Right lung (tissue), 2 donors: ENCODE measurements at regions not wholly inside any gene's neighbourhood (a gene's known extent, or its start where the extent isn't known, plus 50 kb on each side); places are given as distances from the start of the nearest gene placed in this dataset.
"Not testable (repeated sequence)": the region's sequence is repeated elsewhere in the genome, so short reads cannot be mapped to it uniquely, and the experiment has no call there.

ENCODE experiments used
- DNase-seq, 2 donors: peaks; one replicate each; pipeline ENCODE4 v3.0.0-alpha.2; 2013

DNA sequence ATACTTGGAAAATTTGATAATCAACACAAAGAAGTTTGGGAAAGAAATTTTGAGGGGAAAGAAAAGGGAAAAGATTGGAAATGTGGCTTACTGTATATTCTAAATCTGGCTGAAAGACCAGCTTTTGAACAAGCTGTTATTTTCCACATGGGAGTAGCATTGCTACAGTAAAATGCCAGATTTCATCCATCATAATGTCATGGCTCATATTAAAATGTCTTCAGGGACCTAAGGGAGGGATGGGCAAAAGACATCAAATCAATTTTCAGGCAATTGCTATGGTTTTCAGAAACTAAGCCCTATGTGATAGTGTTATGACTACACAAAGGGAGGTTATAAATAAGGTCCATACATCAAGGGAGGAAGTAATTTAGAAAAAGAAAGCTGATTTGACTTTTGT, 1116.9 kb upstream of the CELF2 start:
- DNase-seq, result peak in 1 of 2 donors; percentile 13

DNA sequence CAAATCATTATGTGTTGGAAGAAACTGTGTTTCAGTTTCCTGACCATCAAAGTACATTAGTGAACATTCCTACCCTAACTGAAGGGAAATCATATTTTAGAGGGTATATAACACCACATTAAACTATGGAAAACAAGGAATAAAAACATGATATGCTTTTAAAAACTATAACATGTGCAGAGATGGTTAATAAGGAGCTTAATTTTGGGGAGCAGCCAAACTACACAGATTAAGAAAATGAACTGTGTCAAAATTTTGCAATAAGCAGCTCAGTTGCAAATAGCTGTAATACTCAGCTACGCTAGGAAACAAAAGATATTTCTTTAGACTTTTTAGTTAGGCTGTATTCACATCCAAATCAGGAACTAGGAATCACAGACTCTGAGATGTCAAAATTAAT, 1115.7 kb upstream of the CELF2 start:
- DNase-seq, result peak; percentile 26 to 46

DNA sequence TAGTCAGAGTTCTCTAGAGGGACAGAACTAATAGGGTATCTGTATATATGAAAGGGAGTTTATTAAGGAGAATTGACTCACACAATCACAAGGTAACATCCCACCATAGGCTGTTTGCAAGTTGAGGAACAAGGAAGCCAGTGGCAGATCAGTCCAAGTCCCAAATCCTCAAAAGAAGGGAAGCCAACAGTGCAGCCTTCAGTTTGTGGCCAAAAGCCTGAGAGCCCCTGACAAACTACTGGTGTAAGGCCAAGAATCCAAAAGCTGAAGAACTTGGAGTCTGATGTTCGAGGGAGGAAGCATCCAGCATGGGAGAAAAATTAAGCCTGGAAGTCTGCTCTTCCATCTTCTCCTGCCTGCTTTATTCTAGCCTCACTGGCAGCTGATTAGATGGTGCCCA, 1107.2 kb upstream of the CELF2 start:
- DNase-seq, result no peak

DNA sequence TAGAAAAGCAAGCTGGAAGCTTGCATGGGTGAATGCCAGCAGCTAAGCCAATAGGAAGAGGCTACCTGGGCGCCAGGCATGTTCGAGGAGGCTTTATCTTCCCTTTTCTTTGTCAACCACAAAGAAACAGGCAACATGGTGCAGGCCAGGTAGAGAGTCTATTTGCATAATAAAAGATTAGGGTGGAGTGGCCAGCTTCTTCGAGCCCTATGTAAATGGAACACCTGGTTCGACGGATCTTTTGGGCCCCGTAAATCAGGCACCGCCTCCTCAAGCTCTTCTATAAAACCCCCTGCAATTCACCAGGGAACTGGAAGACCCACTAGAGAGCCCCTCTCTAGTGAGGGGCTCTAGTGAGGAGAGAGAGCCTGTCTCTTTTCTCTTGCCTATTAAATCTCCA, 1106.2 kb upstream of the CELF2 start:
- DNase-seq, result no peak

DNA sequence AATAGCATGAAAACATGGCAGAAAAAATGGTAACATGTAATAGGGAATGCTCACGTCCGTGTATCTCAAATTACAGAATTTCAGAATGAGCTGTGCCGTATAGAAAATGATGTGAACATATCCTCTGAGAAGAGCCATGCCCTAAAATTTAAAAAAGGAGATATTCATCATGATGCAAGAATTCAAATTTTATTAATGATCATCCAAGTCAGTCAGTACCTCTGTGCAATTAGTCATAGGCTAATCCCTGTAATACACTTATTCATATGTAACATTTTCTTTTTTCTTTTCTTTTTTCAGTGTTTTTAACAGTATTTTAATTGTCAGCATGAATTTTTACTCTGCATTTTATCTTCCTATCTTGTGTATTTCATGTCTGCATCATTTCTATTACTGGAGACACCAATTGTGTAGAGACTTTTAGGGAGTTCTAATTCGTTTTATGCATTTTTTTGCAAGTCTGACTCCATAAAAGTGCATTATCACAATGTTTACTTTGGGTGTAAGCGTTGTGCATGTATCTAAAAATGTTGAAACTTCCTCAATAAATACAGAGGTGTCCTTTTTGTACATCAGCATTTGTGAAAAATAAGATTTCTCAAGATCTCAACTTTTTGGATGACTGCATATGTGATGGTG, 1103.7 kb upstream of the CELF2 start:
- DNase-seq, result no peak

DNA sequence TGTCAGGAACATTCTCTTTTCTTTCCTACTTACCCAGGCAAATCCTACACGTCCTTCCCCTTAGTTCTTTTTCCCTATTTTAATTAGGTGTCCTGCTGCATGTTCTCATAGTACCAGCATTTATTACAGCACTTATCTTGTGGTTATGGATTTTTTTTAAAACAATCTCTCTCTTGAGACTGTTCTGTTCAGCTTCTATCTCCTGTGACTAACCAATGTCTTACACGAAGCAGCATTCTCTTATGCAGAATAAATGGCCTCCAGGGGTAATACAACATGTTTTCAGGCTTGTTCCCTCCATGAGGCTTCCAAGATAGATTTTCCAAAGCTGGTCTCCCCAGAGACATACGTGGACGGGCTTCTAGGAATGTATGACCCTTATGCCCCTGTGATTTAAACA, 1096.1 kb upstream of the CELF2 start:
- no peak for DNase-seq

DNA sequence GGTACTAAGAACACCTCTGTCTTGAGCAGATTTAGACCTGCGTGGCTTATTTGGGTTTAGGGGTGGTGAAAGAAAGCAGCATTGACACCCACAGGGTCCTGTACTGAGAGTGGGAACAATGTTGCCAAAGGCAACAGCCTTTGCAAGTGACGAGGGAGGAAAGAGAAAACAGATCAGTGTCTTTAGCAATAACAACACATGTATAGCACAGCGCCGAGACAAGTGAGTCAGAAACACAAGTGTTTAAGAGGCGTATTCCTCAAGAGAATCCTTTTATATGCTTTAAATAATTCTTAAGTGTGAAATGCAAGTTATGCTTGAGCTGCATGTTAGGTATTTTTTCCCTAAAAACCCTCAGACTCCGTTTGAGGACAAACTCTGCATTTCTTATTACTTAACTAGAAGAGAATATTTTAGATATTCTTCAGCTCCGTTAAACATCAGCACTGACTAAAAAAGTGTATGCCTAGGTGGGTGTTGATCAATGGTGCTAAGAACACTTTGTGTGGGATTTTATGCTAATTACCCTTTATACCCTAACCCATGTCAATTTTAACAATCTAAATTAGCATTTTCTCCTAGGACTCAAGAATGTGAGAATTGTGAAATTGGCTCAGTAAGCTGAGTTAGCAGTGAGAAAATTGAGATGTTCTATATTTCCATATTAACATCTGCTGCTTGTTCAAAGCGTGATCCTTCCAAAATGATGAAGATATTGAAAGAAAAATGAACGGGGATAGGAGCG, 1095.4 kb upstream of the CELF2 start:
- no peak for DNase-seq

DNA sequence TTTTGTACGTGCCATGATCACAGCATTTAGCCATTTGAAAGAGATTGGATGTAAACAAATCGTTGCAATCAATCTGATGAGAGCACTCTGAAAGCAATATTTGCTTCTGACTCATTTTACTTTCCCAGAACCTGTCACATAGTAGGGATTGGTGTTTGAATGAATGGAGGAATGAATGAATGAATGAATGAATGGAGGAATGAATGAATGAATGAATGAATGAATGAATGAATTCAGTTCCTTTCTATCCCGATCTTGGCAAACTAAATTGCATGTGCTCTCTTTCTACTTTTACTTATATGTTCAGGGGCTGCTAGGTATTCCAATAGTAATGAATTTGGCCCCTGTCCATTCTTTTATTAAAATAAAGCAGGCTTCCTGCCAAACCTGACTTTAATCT, 1091.7 kb upstream of the CELF2 start:
- DNase-seq, result no peak

DNA sequence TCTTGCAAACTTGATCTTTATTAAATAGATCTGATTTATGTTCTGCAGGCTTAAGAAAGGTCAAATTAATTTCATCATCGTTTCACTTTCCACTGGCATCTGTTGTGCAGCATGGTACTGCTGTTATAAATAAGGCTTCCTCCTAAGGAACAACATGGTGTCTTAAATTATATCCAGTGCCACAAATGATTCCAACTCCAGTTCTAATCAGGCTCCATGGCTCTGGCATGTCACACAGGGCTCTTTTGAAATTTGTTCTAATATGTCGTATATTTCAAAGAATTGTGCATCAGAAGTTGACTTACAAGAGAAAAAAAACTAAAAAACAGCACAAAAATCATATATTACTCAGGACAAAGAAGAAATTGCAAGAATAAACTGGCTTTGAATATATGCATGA, 1090.8 kb upstream of the CELF2 start:
- DNase-seq, result no peak

DNA sequence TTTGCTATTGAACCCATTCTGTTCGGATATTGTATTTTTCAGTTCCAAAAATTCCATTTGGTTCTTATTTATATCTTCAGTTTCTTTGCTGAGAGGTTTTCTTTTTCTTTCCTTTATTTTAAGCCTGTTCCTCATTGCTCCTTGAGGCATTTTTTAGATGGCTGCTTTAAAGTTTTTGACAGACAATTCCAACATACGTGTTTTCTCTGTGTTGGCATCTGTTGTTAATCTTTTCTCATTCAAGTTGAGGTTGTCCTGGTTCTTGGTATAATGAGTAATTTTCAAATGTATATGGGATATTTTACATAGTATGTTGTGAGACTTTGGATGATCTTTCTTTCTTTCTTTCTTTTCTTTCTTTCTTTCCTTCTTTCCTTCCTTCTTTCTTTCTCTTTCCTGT, 1078.0 kb upstream of the CELF2 start:
- DNase-seq, result no peak

DNA sequence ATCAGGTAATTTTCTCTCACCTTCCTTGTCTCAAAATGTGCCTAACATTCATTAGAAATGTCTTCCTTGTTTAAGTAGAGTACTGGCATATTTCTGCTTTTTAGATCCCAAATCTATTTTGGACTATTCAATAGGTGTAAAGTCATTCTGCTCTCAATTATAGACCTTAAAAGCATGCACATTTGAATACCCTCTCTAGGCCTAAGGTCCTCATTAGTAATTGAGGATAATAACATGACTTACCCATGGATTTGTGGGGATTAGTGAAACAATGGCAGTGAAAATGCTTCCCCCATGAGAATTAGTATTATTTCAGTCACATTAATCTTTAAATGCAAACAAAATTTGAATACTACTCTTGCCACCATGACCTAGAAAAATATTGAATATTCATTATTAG, 1073.0 kb upstream of the CELF2 start:
- no peak for DNase-seq

DNA sequence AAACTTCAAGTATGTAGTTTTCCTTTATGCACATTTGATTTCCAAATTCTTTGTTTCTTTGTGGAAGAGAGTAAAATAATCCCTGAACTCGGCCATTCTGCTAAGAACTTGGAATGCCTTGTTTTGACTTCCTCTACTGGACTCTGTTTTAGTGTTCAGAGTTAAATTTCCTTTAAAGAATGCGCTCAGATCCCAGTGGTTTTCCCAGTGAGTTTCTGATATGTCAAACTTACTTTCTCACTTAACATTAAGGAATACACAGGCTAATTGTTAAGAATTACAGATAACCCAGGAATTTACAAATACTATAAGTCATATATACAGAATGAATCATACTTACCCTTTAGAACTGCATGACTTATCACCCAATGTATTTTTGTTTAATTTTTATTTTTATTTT, 1067.6 kb upstream of the CELF2 start:
- DNase-seq, result no peak

DNA sequence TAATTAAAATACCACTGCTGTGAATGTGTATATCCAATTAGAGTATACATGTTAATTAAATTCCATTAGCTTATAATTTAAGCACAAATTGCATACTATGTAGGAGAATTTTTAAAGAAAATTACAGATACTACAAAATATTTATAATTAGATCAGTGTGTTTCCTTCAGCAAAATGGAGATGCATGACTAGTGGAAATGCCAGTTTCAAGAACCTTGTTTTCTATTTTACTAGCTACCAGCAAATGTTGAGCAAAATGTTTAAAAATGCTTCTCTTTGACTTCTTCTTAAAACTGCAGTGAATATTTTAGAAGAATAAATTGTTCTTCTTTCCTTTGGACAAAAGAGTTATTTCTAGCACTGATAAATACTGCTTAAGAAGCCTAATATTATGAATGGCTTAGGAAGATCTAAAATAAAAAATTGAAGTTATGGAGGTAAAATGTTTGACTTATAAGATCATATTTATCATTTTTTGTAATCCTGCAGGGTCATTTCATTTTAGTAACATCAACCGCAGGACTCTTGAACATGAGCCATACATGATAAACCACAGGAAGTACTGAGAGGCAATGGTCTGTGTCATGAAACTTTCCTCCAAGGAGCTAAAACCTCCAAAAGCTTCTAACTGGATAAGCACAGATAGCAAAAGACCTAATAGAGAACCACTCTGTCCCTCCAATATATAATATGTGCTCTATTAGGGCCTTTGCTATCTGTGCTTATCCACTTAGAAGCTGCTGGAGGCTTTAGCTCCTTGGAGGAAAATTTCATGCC, 1066.0 kb upstream of the CELF2 start:
- no peak for DNase-seq

DNA sequence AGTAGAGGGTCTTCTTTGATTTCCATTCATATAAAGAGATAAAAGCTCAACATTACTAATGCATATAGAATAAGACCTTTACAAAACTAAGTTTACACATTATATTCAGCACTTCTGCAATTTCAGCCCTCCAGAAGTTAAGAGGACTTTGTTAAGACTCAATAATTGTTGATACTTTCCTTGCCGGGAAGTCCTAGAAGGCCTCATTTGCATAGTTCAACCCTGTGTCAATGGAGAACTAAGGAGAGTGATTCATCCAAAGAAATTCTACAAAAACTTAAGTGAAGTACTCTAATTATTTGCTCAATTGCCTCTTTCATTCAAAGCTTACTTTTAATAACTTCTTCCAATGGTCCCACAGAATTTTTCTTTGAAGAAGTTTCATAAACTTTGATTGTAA, 1060.3 kb upstream of the CELF2 start:
- no peak for DNase-seq

DNA sequence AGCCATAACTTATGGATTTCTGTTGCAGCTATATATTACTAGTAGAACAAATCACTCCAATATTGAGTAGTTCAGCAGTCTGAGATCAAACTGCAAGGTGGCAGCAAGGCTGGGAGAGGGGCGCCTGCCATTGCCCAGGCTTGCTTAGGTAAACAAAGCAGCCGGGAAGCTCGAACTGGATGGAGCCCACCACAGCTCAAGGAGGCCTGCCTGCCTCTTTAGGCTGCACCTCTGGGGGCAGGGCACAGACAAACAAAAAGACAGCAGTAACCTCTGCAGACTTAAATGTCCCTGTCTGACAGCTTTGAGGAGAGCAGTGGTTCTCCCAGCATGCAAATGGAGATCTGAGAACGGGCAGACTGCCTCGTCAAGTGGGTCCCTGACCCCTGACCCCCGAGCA, 1059.8 kb upstream of the CELF2 start:
- not testable (repeated sequence) for DNase-seq

DNA sequence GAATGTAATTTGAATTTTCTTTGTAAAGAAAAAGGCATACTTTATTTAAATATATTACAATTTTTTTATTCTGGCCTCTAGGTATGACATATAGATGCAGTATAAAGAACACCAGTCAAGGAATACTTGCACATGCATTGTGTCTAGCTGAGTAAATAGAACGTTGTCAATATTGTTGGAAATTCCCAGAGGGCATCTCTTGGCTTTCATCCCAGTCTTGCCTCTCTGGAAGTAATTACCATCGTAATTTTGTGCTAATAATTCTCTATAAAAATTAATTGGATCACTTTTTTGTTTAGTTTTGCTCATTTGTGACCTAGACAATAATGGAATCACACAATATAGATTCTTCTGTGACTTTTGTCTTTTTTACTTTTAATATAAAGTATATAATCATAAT, 1052.3 kb upstream of the CELF2 start:
- no peak for DNase-seq

DNA sequence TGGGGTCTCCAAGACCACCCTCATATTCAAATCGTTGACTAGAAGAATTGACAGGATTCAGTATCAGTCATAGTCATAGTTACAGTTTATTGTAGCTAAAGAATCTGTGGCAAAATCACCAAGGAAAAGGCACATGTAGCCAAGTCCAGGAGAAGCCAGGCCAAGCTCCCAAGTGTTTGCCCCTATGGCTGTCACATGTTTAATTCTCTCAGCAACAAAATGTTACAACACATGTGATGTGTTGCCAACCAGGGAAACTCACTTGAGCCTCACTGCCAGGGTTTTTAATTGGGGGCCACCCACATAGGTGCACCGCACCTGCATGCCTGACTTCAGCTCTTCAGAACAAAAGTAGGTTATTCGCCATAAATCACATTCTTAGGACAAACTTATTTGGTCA, 1030.9 kb upstream of the CELF2 start:
- no peak for DNase-seq

DNA sequence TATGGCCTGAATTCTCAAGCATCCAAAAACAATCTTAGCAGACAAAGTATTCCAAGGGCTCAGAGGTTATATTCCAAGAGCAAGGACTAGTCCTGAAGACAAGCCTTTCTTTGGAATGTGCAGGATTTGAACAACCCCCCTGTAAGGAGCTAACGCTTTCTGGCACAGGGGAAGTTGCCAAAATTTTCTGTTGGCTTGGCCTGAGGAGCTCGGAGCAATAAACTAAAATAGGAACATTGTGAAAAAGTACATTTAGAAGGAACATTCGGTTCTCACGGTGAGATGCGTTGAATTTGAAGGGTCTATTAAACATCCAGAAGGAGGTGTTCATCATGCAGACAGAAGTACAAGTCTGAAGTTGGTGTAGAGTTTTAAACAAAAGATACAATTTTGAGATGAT, 1030.5 kb upstream of the CELF2 start:
- DNase-seq, result no peak

DNA sequence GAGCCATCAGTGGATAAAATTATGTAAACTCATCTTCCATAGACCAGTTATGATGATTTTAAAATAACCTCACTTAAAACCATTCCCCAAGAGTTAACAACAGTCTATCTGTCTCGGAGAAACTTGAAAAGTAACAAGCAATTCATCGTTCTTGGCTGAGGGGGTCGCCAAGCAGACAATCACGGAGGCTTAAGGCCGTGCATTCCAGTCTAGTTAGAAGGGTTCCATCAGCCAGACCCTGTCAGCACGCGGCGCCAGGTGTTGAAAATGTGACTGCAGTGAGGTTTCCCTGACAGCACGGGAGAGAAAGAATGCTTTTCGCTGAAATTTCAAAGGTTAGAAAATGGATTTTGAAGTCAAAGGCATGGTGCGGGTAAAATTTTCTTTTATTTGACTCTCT, 1025.0 kb upstream of the CELF2 start:
- DNase-seq, result peak in 1 of 2 donors; percentile 2

DNA sequence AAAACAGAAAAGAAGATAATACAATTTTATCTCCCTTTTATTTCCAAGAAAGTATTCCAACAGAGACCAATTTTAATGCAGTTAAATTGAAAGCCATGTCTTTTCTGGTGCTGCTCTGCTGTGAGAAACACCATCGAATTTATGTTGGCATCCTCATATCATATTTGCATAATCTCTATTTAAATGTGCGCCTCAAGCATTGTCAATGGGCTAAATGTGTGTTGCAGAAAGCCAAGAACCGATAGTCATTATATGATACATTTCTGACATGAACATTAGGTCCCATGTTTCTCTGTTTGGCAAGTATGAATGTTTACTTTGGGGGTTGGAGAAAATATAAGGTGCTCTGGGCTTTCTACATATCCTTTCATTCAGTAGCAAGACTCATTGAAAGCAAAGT, 1023.5 kb upstream of the CELF2 start:
- no peak for DNase-seq

DNA sequence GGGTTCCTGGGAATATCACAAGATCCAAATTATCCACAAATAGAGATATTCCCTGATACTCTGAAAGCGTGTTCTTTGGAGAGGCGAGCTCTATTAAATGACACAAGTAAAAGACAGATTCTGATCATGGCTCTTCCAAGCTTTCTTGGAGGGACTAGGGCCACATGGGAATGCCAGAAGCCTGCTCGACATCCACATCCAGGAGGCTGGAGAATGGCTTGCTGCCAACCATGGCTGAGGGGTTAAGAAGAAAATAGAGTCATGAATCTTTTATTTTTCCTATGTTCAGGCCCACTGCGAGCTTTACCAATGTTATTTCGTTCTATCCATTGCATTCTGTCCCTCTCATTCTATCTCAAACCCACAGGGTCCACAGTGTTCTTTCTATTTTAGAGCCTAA, 1018.0 kb upstream of the CELF2 start:
- DNase-seq, result no peak

DNA sequence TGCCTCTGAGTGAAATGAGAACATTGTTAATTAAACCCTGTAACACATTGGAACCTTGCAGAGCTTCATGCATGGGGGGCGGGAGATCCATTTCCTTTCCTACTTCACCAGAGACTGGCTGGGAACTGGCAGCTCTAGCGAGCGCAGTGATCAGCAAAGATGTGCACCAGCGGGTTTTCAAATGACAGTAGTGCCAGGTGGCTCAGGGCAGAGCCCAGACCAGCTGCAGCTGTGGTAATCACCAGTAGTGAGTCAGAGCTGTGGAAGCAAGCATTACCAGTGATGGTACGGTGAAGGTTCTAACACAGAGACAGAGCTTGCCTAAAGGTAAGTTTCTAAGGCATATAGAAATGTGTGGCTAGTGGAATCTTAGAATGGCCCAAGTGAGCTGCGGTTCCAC, 1009.7 kb upstream of the CELF2 start:
- no peak for DNase-seq

DNA sequence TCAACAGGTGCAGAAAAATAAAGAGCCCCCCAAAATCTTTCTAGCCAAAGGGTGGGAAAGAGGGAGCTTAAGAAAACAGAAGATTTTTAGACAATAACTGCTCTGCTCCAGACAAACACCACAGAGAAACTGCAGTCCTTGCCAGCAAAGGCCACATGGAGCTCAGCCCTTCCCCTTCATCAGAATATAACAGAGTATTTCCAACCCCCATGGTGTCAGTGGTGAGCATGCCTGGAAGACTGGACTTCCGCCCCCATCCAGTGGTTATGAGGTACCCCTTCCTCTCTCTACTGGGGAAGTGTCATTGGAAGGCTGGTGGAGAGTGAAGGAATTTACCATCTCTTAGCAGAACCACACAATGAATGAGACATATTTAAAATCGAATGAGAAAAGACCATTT, 1007.3 kb upstream of the CELF2 start:
- no peak for DNase-seq
